Thyroid gland (tissue), 4 donors: ENCODE measurements at regions not wholly inside any gene's neighbourhood (a gene's known extent, or its start where the extent isn't known, plus 50 kb on each side); places are given as distances from the start of the nearest gene placed in this dataset.

ENCODE experiments used
- DNase-seq, 2 donors: peaks; one replicate each; pipeline ENCODE4 v3.0.0-alpha.2; 2019
- H3K27ac ChIP-seq, 3 donors: fragments of 200-600 bp; sonication (generic); 1 replicate in 2 of 3; 2 replicates in 1 of 3; pipeline ENCODE4 v1.5.1; 2016 to 2019; ENCODE audit warnings: mild to moderate bottlenecking in 1 of 3, moderate library complexity in 1 of 3
- H3K27me3 ChIP-seq: fragments of 200-600 bp; sonication (generic); one replicate; pipeline ENCODE4 v1.5.1; 2019
- H3K36me3 ChIP-seq, 2 donors: fragments of 200-600 bp; sonication (generic); one replicate each; pipeline ENCODE4 v1.5.1; 2016 to 2019
- H3K4me1 ChIP-seq, 2 donors: fragments of 200-600 bp; sonication (generic); one replicate each; pipeline ENCODE4 v1.5.1; 2017 to 2019
- H3K4me3 ChIP-seq, 3 donors: fragments of 200-600 bp; sonication (generic); replicated peaks in 1 of 3; 1 replicate in 2 of 3; 2 replicates in 1 of 3; pipeline ENCODE4 v1.5.1; 2016; ENCODE audit warnings: mild to moderate bottlenecking in 1 of 3
- H3K9me3 ChIP-seq: fragments of 200-600 bp; sonication (generic); one replicate; pipeline ENCODE4 v1.5.1; 2017
- CTCF ChIP-seq, 6 experiments: fragments of 200-600 bp in 3 of 6; fragments of 450-650 bp in 3 of 6; sonication (generic) in 3 of 6; IDR thresholded peaks; one replicate each; pipeline ENCODE4 v1.5.1; 2016 to 2019; ENCODE audit warnings: antibody characterized with exemption in 6 of 6, mild to moderate bottlenecking in 2 of 6, inconsistent platforms in 1 of 6, moderate library complexity in 1 of 6
- POLR2A ChIP-seq, 2 donors: fragments of 450-650 bp; IDR thresholded peaks; one replicate each; pipeline ENCODE4 v1.6.1; 2017; ENCODE audit warnings: antibody characterized with exemption in 2 of 2, mild to moderate bottlenecking in 2 of 2, moderate library complexity in 1 of 2
- WGBS, 2 donors: methylation state at CpG; one replicate each; pipeline ENCODE4 v1.1.5; 2017; 5-methylcytosine and 5-hydroxymethylcytosine counted together
- intact Hi-C: fragments of 100-400 bp; cut with DNase I; formaldehyde crosslinking; loops from one replicate; pipeline ENCODE4 v1.15.1; 2023

- TF ChIP-seq CTCF (IDR thresholded peaks at IDR 0.05): no peak
- TF ChIP-seq POLR2A (IDR thresholded peaks at IDR 0.05): no peak
- intact Hi-C loops: no loop called here
- Histone ChIP-seq H3K27me3 (no peaks in the 10 kb centered on the region), H3K4me1 (no peaks in the 10 kb centered on the region), H3K36me3 (no peaks in the 10 kb centered on the region), H3K27ac (no peak overlapping the region), H3K9me3 (no peaks in the 10 kb centered on the region), H3K4me3 (no peak overlapping the region)
- DNase-seq: no peak
- WGBS, 2 donors: 72 to 74% methylated on average over 11 to 13 of the region's 13 CpGs
Measured at GRCh38 chr22:49362211-49362839, 465.3 kb downstream of the BRD1 start.

- WGBS, 2 donors: 47 to 53% methylated on average over 4 of the region's 4 CpGs
- H3K27me3 ChIP-seq: no peaks in the 10 kb centered on the region
- no peak for DNase-seq
Measured at GRCh38 chr22:49361164-49361563, 466.5 kb downstream of the BRD1 start.

GRCh38 chr22:49360746-49361145, 466.9 kb downstream of the BRD1 start:
- intact Hi-C loops: no loop called here
- WGBS, 2 donors: 56 to 58% methylated on average over 3 of the region's 3 CpGs
- Histone ChIP-seq H3K4me1 (no peaks in the 10 kb centered on the region), H3K36me3 (no peaks in the 10 kb centered on the region), H3K4me3 (no peak overlapping the region), H3K27me3 (no peaks in the 10 kb centered on the region), H3K9me3 (no peaks in the 10 kb centered on the region), H3K27ac (no peak overlapping the region)
- no peak for DNase-seq
- no peak for TF ChIP-seq CTCF (IDR thresholded peaks at IDR 0.05)
- no peak for TF ChIP-seq POLR2A (IDR thresholded peaks at IDR 0.05)

More at GRCh38 chr22:49361164-49361563, 466.5 kb downstream of the BRD1 start:
- TF ChIP-seq POLR2A (IDR thresholded peaks at IDR 0.05) (no peak), CTCF (IDR thresholded peaks at IDR 0.05) (no peak)
- intact Hi-C loops: no loop called here
- Histone ChIP-seq H3K9me3 (no peaks in the 10 kb centered on the region), H3K36me3 (no peaks in the 10 kb centered on the region), H3K4me1 (no peaks in the 10 kb centered on the region), H3K4me3 (no peak overlapping the region), H3K27ac (no peak overlapping the region)

- 65 to 66% methylated on average over 8 of the region's 8 CpGs for WGBS, 2 donors
- Histone ChIP-seq H3K9me3 (no peaks in the 10 kb centered on the region), H3K4me1 (no peaks in the 10 kb centered on the region), H3K36me3 (no peaks in the 10 kb centered on the region), H3K27ac (no peak overlapping the region), H3K4me3 (no peak overlapping the region), H3K27me3 (no peaks in the 10 kb centered on the region)
- intact Hi-C loops: no loop called here
- DNase-seq: no peak
- TF ChIP-seq POLR2A (IDR thresholded peaks at IDR 0.05): no peak
- no peak for TF ChIP-seq CTCF (IDR thresholded peaks at IDR 0.05)
Measured at GRCh38 chr22:49359076-49359475, 468.6 kb downstream of the BRD1 start.

- intact Hi-C loops: no loop called here
- DNase-seq: no peak
- WGBS, 2 donors: 83 to 87% methylated on average over 19 to 20 of the region's 20 CpGs
Measured at GRCh38 chr22:49357661-49358440, 469.8 kb downstream of the BRD1 start.

More at GRCh38 chr22:49357661-49358440, 469.8 kb downstream of the BRD1 start:
- no peak overlapping the region for H3K4me3 ChIP-seq
- no peaks in the 10 kb centered on the region for H3K4me1 ChIP-seq
- H3K27ac ChIP-seq: no peak overlapping the region
- TF ChIP-seq POLR2A (IDR thresholded peaks at IDR 0.05) (no peak), CTCF (IDR thresholded peaks at IDR 0.05) (no peak)
- H3K9me3 ChIP-seq: no peaks in the 10 kb centered on the region
- H3K27me3 ChIP-seq: no peaks in the 10 kb centered on the region
- no peaks in the 10 kb centered on the region for H3K36me3 ChIP-seq
